EH (cell line): ENCODE measurements at regions not wholly inside any gene's neighbourhood (a gene's known extent, or its start where the extent isn't known, plus 50 kb on each side); places are given as distances from the start of the nearest gene placed in this dataset.

ENCODE experiments used
- DNase-seq: peaks from one replicate; pipeline ENCODE4 v3.0.0-alpha.2; 2015; ENCODE audit warnings: low read depth

GRCh38 chr5:148708854-148709253, 54.5 kb upstream of the HTR4 start:
- no peak for DNase-seq

GRCh38 chr5:148711961-148712360, 57.6 kb upstream of the HTR4 start:
- no peak for DNase-seq

- no peak for DNase-seq
Measured at GRCh38 chr5:148713735-148714508, 59.6 kb upstream of the HTR4 start.

- no peak for DNase-seq
Measured at GRCh38 chr5:148716716-148717115, 62.4 kb upstream of the HTR4 start.

GRCh38 chr5:148717668-148718067, 63.3 kb upstream of the HTR4 start:
- no peak for DNase-seq

- DNase-seq, result no peak
Measured at GRCh38 chr5:148719605-148720004, 65.3 kb upstream of the HTR4 start.

- DNase-seq, result no peak
Measured at GRCh38 chr5:148720257-148720656, 65.9 kb upstream of the HTR4 start.

- DNase-seq, result no peak
Measured at GRCh38 chr5:148723143-148723542, 68.8 kb upstream of the HTR4 start.

- no peak for DNase-seq
Measured at GRCh38 chr5:148725675-148726074, 71.3 kb upstream of the HTR4 start.

GRCh38 chr5:148729182-148729581, 74.9 kb upstream of the HTR4 start:
- no peak for DNase-seq

- DNase-seq, result peak; percentile 71
Measured at GRCh38 chr5:148730270-148730669, 75.9 kb upstream of the HTR4 start.

- DNase-seq, result peak; percentile 87
Measured at GRCh38 chr5:148730942-148731898, 76.9 kb upstream of the HTR4 start.

- DNase-seq, result no peak
Measured at GRCh38 chr5:148732692-148733091, 78.4 kb upstream of the HTR4 start.

- peak; percentile 78 for DNase-seq
Measured at GRCh38 chr5:148733601-148734438, 79.5 kb upstream of the HTR4 start.

- DNase-seq, result no peak
Measured at GRCh38 chr5:148734518-148734917, 80.2 kb upstream of the HTR4 start.

- DNase-seq, result no peak
Measured at GRCh38 chr5:148735301-148735835, 81.0 kb upstream of the HTR4 start.

GRCh38 chr5:148739023-148739422, 84.7 kb upstream of the HTR4 start:
- DNase-seq, result no peak

GRCh38 chr5:148739524-148739923, 85.2 kb upstream of the HTR4 start:
- peak; percentile 47 for DNase-seq

- DNase-seq, result no peak
Measured at GRCh38 chr5:148740079-148740858, 85.9 kb upstream of the HTR4 start.

- DNase-seq, result peak; percentile 79
Measured at GRCh38 chr5:148740966-148741742, 85.3 kb upstream of the ADRB2 start.
